GM21529 (cell line): ENCODE measurements at regions not wholly inside any gene's neighbourhood (a gene's known extent, or its start where the extent isn't known, plus 50 kb on each side); places are given as distances from the start of the nearest gene placed in this dataset.

Experiments
- ATAC-seq: cut with Tn5 transposase; IDR thresholded peaks from one replicate; pipeline ENCODE4 v1.9.1; 2021; ENCODE audit not compliant: unreplicated experiment

DNA sequence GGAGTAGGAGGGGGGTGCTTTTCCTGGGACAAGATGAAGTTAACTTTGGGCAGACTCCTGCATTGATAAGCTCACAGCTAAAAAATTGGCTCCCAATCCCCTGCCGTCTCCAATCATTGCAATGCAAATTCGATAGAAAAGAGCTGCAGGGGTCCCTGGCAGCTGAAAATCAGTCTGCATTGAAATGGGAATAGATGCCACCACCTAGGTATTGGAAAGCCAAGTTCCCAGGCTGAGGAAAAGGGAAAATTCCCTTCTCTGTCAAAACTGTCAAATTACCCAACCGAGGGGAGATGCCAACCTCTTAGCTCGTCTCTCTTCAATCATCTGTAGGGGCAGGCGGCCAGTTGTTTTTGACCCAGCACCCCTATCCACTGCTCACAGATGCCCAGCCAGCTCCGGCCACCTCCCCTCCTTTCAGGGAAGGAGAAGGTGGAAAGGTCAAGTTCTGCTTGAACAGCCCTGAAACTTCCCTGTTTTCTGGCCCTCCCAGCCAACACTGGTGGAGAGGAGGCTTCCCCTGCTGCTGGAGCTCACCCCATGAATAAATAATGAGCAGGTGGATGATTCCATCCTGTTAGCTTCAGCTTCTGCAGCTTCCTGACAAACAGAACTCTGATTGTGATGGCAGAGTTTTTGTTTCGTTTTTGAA, 916.3 kb downstream of the TBC1D22A start:
- no peak for ATAC-seq

DNA sequence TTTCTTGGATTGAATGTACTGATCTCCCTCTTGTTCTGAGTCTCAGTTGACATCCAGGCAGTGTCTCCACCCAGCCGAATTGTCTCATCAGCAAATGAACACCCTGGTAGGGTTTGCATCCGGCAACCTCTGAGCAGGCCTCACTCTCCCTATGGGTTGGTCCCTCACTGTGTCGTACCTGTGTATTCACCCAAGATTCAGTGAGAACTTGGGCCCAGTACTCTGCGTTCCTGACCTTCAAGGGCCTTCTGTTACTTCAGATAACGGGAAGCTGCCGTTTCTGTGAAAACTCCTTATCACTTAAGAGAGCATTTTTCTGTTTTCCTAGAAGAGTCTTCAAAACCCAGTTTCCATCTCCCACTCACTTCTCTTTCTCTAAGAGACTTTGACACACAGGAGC, 915.6 kb downstream of the TBC1D22A start:
- ATAC-seq, result no peak

DNA sequence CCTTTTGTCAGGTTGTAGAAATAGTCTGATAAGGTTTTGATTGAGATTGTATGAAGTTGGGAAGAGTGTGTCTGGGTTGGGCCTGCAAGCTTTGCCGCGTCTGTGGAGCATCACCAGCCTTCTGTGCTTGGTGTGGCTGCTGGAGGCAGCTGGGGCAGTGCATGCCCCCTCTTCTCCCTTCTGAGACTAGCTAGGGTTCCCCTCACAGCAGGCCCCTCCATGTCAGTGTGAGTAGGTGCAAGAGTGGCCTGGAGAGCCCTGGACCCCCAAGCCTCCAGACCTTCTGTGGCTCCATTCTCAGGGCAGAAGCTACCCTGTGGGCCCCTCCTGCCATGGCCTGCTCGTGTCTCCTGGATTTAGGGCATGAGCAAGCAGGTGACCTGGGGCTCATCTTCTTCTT, 914.2 kb downstream of the TBC1D22A start:
- ATAC-seq, result no peak

- no peak for ATAC-seq
Measured at GRCh38 chr22:47674600-47674999, 912.1 kb downstream of the TBC1D22A start.

GRCh38 chr22:47673557-47673956, 911.1 kb downstream of the TBC1D22A start:
- no peak for ATAC-seq

DNA sequence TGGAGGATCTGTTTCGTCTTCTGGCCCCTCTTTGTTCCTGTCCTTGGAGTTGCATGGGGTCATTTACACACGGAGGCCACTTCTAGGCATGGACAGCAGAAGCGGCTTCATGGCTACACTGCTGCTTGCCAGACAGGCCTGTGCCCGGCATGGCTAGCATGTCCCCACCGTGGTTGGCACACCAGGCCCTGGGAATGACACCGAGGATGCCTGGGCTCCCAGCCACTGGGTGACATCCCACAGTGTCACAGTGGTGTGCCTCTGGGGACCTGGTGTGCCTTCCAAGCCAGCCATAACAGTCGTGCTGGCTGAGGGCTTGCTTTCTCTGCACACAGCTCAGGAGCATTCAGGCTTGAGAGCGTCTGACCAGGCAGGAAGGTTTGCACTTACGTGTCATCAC, 910.1 kb downstream of the TBC1D22A start:
- no peak for ATAC-seq

DNA sequence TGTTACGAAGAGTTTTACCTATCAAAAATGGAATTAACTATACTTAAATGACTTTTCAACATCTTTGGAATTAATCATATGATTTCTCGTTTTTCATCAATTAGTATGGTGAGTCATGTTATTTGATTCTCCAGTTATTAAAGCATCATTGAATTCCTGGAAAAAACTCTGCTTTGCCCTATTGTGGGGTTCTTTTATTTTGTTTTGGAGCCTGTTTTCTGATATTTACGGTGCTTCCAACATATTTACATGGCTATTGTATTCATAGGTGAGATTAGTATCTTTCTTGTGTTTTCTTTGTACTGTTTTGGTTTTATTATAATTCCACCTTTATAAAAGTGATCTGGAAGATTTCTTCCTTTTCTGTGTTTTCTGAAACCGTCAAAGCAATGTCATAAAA, 902.7 kb downstream of the TBC1D22A start:
- no peak for ATAC-seq

DNA sequence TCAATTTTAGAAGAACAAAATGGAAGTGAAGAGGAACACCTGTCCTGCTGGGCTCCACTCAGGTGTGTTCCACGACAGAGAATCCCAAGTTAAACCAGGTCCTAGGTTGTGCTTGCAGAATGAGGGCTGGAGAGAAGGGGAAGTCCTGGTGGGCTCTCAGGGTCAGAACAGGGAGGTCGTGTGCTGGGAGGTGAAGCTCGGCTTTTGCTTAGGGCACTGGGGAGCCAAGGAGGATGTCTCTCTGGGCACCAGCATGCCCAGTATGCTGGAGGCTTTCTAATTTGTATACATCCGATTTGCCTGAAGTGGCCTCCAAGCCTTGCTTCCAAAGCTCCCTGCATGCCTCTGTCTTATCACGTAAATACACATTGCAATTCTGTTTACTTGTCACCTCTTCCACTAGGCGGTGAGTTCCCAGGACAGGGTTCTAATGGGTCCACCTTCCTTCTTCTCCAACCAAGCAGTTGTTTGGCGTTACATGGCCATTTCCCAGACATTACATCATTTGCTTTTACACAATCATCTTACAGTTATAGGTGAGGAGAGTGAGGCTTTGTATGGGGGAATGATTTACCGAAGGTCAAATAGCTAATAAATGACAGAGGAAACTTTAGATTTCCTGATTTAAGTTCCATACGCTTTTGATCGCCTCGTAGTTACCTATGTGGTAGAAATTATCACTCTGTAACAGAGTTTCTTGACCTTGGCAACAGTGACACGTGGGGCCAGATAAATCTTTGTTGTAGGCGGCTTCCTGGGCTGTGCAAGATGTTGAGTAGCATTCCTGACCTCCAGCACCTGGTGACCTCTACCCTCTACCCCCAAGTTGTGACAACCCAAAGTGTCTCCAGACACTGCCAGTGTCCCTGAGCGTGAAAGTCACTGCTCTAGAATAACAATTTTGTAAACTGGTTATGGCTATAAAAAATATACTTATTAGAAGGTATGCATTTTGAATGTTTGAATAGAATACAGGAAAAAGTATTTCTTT, 901.5 kb downstream of the TBC1D22A start:
- no peak for ATAC-seq

- no peak for ATAC-seq
Measured at GRCh38 chr22:47659467-47660223, 897.2 kb downstream of the TBC1D22A start.

- ATAC-seq, result no peak
Measured at GRCh38 chr22:47658182-47658581, 895.7 kb downstream of the TBC1D22A start.

GRCh38 chr22:47657224-47657623, 894.8 kb downstream of the TBC1D22A start:
- no peak for ATAC-seq

GRCh38 chr22:47656806-47657205, 894.4 kb downstream of the TBC1D22A start:
- no peak for ATAC-seq

DNA sequence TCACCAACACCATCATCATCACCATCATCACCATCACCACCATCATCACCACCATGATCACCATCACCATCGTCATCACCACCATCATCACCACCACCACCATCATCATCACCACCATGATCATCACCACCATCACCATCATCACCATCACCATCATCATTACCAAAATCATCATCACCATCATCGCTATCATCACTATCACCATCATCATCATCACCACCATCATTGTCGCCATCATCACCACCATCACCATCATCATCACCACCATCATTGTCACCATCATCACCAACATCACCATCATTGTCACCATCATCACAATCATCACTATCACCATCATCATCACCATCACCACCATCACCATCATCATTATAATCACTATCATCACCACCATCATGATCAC, 893.5 kb downstream of the TBC1D22A start:
- no peak for ATAC-seq

DNA sequence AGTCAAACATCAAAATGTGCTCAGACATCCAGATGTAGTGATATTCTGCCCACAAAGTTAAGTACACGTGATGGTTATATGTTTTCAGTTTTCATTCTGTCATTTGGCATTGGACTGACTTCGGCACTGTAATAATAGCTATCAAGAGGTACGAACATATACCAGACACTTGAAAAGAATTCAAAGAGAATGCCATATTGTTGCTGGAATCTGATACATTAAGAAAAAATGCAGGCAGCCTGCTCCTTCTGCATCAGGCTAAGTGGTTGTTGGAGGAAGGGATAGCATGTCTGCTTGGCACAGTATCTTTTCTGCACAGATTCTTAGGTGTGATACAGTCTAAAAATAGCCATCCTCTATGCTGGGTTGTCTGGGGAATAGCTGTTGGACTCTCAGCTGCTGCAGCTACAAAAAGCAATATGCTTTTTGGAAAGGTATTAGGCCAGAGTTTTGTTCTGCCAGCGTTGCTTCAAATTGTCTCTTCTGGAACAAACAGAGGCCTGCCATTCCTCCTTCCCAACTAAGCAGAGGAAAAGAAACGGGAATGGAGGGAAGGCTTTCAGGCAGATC, 892.6 kb downstream of the TBC1D22A start:
- no peak for ATAC-seq

GRCh38 chr22:47653921-47654320, 891.5 kb downstream of the TBC1D22A start:
- no peak for ATAC-seq

DNA sequence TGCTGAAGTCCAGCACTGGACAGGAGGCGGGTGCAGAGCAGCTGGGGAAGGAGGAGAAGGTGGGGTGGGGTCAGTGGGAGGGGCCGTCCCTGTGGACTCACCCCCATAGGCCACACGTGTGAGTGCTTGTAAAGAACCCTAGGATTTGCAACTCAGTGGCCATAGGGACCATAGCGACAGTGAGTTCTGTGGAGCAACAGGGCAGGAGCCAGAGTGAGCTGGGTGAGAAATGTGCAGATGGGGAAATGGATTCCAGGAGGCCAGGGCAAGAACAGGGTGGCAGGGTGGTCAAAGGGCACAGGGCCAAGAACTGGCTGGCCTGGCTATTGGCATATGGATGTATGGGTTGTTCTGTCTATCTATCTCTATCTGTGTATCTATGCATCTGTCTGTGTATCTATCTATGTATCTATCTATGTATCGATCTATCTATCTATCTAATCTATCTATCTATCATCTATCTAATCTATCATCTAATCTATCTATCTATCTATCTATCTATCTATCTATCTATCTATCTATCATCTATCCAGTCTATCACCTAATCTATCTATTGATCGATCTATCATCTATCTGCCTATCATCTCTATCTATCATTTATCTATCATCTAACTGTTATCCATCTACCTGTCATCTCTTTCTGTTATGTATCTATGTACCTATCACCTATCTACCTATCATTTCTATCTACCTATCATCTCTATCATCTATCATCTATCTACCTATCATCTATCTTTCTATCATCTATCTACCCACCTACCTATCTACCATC, 889.0 kb downstream of the TBC1D22A start:
- ATAC-seq, result no peak

DNA sequence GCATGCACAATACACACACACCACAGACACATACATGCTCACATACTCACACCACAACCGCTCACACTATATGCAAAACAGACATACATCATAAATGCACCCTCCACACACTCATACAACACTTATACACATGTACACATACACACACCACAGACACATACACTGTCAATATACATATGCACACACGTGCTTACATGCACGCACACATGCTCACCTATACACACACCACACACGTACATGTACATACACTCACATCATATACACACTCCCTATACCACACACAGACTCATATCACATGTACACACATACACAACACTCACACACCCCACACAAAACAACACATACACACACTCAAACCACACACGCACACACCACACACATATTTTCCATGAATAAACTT, 885.3 kb downstream of the TBC1D22A start:
- no peak for ATAC-seq

GRCh38 chr22:47647181-47647580, 884.7 kb downstream of the TBC1D22A start:
- no peak for ATAC-seq

DNA sequence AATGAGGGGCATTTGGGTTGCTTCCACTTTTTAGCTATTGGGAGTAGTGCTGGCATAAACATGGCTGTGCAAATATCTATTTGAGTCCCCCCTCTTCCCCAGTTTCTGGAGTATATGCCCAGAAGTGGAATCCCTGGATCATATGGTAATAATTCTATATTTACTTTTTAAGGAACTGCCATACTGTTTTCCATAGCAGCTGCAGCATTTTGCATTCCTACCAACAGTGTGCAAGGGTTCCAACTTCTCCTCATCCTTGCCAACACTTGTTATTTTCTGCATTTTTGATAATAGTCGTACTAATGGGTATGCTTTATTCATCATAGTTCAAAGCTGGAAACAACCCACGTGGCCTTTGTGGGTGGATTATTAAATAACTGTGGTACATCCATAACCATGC, 883.5 kb downstream of the TBC1D22A start:
- no peak for ATAC-seq

DNA sequence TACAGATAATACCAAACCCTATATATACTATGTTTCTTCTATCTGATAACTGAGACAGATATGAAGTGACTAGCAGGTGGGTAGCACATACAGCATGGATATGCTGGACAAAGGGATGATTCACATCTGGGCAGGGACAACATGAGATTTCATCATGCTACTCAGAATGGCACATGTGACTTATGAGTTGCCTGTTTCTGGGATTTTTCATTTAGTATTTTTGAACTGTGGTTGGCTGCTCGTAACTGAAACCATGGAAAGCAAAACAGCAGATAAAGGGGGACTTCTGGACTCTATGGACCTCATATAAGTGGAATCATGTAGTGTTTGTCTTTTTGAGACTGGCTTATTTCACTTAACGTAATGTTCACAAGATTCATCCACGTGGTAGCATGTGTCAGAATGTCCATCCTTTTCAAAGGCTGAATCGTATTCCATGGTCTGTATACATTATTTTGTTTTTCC, 883.0 kb downstream of the TBC1D22A start:
- no peak for ATAC-seq
